GM23338 (cell line): ENCODE measurements at regions not wholly inside any gene's neighbourhood (a gene's known extent, or its start where the extent isn't known, plus 50 kb on each side); places are given as distances from the start of the nearest gene placed in this dataset.

Experiments used
- ATAC-seq: fragments of 200-7000 bp; cut with Tn5 transposase; 3 replicates; pipeline ENCODE4 v1.9.1; 2020
- DNase-seq: peaks from one replicate; pipeline ENCODE4 v3.0.0-alpha.2; 2015; ENCODE audit warnings: low spot score
- H2AFZ ChIP-seq: fragments of 200-600 bp; sonication (generic); 2 replicates; pipeline ENCODE4 v1.8.0; 2016; ENCODE audit warnings: antibody characterized with exemption, mild to moderate bottlenecking, moderate library complexity
- H3F3A ChIP-seq: fragments of 200-600 bp; sonication (generic); replicated peaks from 2 replicates; pipeline ENCODE4 v1.8.0; 2017; ENCODE audit warnings: antibody characterized with exemption, mixed run types, low read depth
- H3K27ac ChIP-seq: fragments of 200-600 bp; sonication (generic); 2 replicates; pipeline ENCODE4 v1.6.1; 2016; ENCODE audit warnings: low read depth
- H3K27me3 ChIP-seq: fragments of 200-600 bp; sonication (generic); 2 replicates; pipeline ENCODE4 v1.8.0; 2016; ENCODE audit warnings: mild to moderate bottlenecking, mixed run types, moderate library complexity; ENCODE audit not compliant: insufficient read depth
- H3K36me3 ChIP-seq: fragments of 200-600 bp; sonication (generic); 2 replicates; pipeline ENCODE4 v1.8.0; 2016; ENCODE audit warnings: mild to moderate bottlenecking; ENCODE audit not compliant: insufficient read depth
- H3K4me1 ChIP-seq: fragments of 200-600 bp; sonication (generic); 2 replicates; pipeline ENCODE4 v1.8.0; 2016; ENCODE audit warnings: mild to moderate bottlenecking, moderate library complexity; ENCODE audit not compliant: insufficient read depth
- H3K4me2 ChIP-seq: fragments of 200-600 bp; sonication (generic); 2 replicates; pipeline ENCODE4 v1.7.1; 2017; ENCODE audit warnings: mixed run types
- H3K4me3 ChIP-seq: fragments of 200-600 bp; sonication (generic); 2 replicates; pipeline ENCODE4 v1.6.1; 2016; ENCODE audit warnings: mixed run types
- H3K79me2 ChIP-seq: fragments of 200-600 bp; sonication (generic); replicated peaks from 2 replicates; pipeline ENCODE4 v1.8.0; 2017; ENCODE audit warnings: mild to moderate bottlenecking; ENCODE audit not compliant: insufficient read depth
- H3K9me2 ChIP-seq: fragments of 200-600 bp; sonication (generic); 2 replicates; pipeline ENCODE4 v1.8.0; 2017; ENCODE audit not compliant: insufficient read depth
- H4K20me1 ChIP-seq: fragments of 200-600 bp; sonication (generic); replicated peaks from 2 replicates; pipeline ENCODE4 v1.8.0; 2017; ENCODE audit warnings: mild to moderate bottlenecking; ENCODE audit not compliant: insufficient read depth
- H3K27ac Mint-ChIP-seq: 2 replicates; pipeline ENCODE4 v1.8.0; 2020; ENCODE audit warnings: inconsistent platforms, mild to moderate bottlenecking, moderate library complexity, mixed read lengths
- H3K27me3 Mint-ChIP-seq: 3 replicates; pipeline ENCODE4 v1.8.0; 2022; ENCODE audit warnings: low read depth, mild to moderate bottlenecking, moderate library complexity, mixed read lengths, inconsistent platforms; ENCODE audit not compliant: insufficient read depth, poor library complexity
- H3K36me3 Mint-ChIP-seq: 3 replicates; pipeline ENCODE4 v1.8.0; 2021; ENCODE audit warnings: low read depth, mild to moderate bottlenecking, inconsistent platforms, moderate library complexity, mixed read lengths
- H3K4me1 Mint-ChIP-seq: 3 replicates; pipeline ENCODE4 v1.8.0; 2020; ENCODE audit warnings: mild to moderate bottlenecking, inconsistent platforms, mixed read lengths
- H3K4me3 Mint-ChIP-seq: 3 replicates; pipeline ENCODE4 v1.8.0; 2021; ENCODE audit warnings: moderate library complexity, mild to moderate bottlenecking, inconsistent platforms, mixed read lengths
- H3K9me3 Mint-ChIP-seq: 3 replicates; pipeline ENCODE4 v1.8.0; 2020; ENCODE audit warnings: moderate library complexity, mild to moderate bottlenecking, inconsistent platforms, mixed read lengths
- CREB1 ChIP-seq: fragments of 250-450 bp; sonication (Bioruptor Pico); IDR thresholded peaks from 2 replicates; pipeline ENCODE4 v1.5.0; 2020; ENCODE audit warnings: low read depth, mild to moderate bottlenecking, moderate library complexity
- EZH2 ChIP-seq: fragments of 200-600 bp; sonication (generic); IDR thresholded peaks from one replicate; pipeline ENCODE4 v1.8.0; 2017; ENCODE audit warnings: antibody characterized with exemption, mild to moderate bottlenecking, low read depth; ENCODE audit not compliant: unreplicated experiment
- JUNB ChIP-seq: IDR thresholded peaks from one replicate; pipeline ENCODE4 v1.6.1; 2016; ENCODE audit warnings: antibody characterized with exemption; ENCODE audit not compliant: unreplicated experiment
- POLR2AphosphoS5 ChIP-seq: IDR thresholded peaks from 2 replicates; pipeline ENCODE4 v1.6.1; 2016; ENCODE audit warnings: antibody characterized with exemption, low read depth
- STAT1 ChIP-seq: IDR thresholded peaks from one replicate; pipeline ENCODE4 v1.6.1; 2016; ENCODE audit warnings: antibody characterized with exemption; ENCODE audit not compliant: unreplicated experiment
- ZNF114 ChIP-seq: fragments of 250-450 bp; sonication (Bioruptor Pico); IDR thresholded peaks from 2 replicates; pipeline ENCODE4 v1.5.0; 2020; ENCODE audit warnings: mild to moderate bottlenecking, moderate library complexity
- ZNF331 ChIP-seq: fragments of 250-450 bp; sonication (Bioruptor Pico); IDR thresholded peaks from 2 replicates; pipeline ENCODE4 v1.5.0; 2020; ENCODE audit warnings: low read depth, mild to moderate bottlenecking, moderate library complexity
- TF ChIP-seq, protein P1 (sequence below): IDR thresholded peaks from one replicate; pipeline ENCODE4 v1.6.1; 2018; ENCODE audit warnings: antibody characterized with exemption; ENCODE audit not compliant: unreplicated experiment
- TF ChIP-seq, protein P2 (sequence below): fragments of 250-450 bp; sonication (Bioruptor Pico); IDR thresholded peaks from 2 replicates; pipeline ENCODE4 v1.5.0; 2020; ENCODE audit warnings: mild to moderate bottlenecking, moderate library complexity

DNA sequence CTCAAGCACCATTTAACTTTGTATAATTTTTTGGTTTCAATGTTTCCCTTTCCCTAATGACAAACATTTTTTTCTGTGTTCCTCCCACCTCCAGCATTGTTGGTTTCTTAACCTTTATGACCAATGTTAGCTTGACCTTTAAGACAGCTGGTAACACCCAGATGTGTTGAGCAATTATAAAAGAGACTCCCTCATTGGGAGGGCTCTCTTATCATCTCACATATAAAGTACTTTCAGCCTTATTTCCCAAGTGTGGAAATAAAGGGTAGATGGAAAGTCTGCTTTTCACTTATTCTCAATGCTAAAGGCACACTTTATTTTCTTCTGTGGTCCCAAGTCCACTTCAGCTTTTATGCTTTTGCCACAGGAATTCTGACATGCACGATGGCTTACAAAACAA is 1420.4 kb downstream of the RAPGEF2 start:
- peaks cover 5% of the 10 kb centered on the region; the same call in 1 of the 2 replicates for H3K9me2 ChIP-seq
- no peaks in the 10 kb centered on the region for H4K20me1 ChIP-seq
- Mint-ChIP-seq H3K4me3 (no peak overlapping the region), H3K27me3 (peaks cover 2% of the 10 kb centered on the region), H3K36me3 (no peaks in the 10 kb centered on the region; the same call in 2 of the 3 replicates), H3K4me1 (no peaks in the 10 kb centered on the region), H3K9me3 (peaks cover 4% of the 10 kb centered on the region; the same call in 1 of the 3 replicates), H3K27ac (no peak overlapping the region)
- ATAC-seq: no peak
- H2AFZ ChIP-seq: no peak overlapping the region
- H3K79me2 ChIP-seq: no peaks in the 10 kb centered on the region
- no peak overlapping the region for H3K27ac ChIP-seq
- DNase-seq: no peak
- H3K27me3 ChIP-seq: no peaks in the 10 kb centered on the region
- no peak overlapping the region for H3K4me3 ChIP-seq
- no peaks in the 10 kb centered on the region for H3F3A ChIP-seq
- no peaks in the 10 kb centered on the region for H3K4me1 ChIP-seq
- TF ChIP-seq POLR2AphosphoS5 (no peak), CREB1 (CRISPR knock-in tag) (no peak)
- H3K4me2 ChIP-seq: no peak overlapping the region
- H3K36me3 ChIP-seq: no peaks in the 10 kb centered on the region

DNA sequence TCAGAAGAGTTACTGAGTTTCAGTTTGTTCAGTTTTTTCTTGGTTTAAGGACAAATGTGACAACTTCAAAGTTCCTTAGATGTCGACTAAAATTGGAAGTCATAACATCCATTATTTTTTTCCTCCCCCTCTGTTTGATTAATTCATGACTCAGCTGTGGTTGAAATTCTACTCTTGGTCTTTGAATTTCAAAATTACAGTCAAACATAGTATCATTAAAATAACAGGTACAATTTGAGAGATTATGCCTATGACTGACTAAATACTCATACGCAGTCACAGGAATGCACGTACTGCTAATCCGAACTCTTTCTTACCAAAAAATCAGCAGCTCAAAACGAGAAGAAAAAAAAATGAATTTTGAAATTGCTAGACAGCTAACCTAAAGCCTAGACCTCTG is 1434.8 kb downstream of the RAPGEF2 start:
- H3K36me3 Mint-ChIP-seq: 0 out of 3 replicates have a peak, but pooled peaks cover 3% of the 10 kb centered on the region
- Histone ChIP-seq H3F3A (no peaks in the 10 kb centered on the region), H3K9me2 (no peaks in the 10 kb centered on the region), H3K4me3 (no peak overlapping the region), H3K36me3 (no peaks in the 10 kb centered on the region), H3K4me1 (no peaks in the 10 kb centered on the region), H4K20me1 (no peaks in the 10 kb centered on the region), H3K27ac (no peak overlapping the region), H3K4me2 (no peak overlapping the region), H3K27me3 (no peaks in the 10 kb centered on the region), H3K79me2 (no peaks in the 10 kb centered on the region), H2AFZ (no peak overlapping the region)
- no peak overlapping the region for H3K27ac Mint-ChIP-seq
- no peak for ATAC-seq
- no peaks in the 10 kb centered on the region for H3K4me1 Mint-ChIP-seq
- H3K27me3 Mint-ChIP-seq: no peaks in the 10 kb centered on the region
- DNase-seq: no peak
- no peak overlapping the region for H3K4me3 Mint-ChIP-seq
- no peaks in the 10 kb centered on the region; the same call in none of the 3 replicates for H3K9me3 Mint-ChIP-seq
- TF ChIP-seq ZNF114 (no peak), POLR2AphosphoS5 (no peak), EZH2 (no peak), CREB1 (CRISPR knock-in tag) (no peak), ZNF331 (CRISPR knock-in tag) (no peak), JUNB (no peak), STAT1 (no peak)
- TF ChIP-seq, protein P1, sequence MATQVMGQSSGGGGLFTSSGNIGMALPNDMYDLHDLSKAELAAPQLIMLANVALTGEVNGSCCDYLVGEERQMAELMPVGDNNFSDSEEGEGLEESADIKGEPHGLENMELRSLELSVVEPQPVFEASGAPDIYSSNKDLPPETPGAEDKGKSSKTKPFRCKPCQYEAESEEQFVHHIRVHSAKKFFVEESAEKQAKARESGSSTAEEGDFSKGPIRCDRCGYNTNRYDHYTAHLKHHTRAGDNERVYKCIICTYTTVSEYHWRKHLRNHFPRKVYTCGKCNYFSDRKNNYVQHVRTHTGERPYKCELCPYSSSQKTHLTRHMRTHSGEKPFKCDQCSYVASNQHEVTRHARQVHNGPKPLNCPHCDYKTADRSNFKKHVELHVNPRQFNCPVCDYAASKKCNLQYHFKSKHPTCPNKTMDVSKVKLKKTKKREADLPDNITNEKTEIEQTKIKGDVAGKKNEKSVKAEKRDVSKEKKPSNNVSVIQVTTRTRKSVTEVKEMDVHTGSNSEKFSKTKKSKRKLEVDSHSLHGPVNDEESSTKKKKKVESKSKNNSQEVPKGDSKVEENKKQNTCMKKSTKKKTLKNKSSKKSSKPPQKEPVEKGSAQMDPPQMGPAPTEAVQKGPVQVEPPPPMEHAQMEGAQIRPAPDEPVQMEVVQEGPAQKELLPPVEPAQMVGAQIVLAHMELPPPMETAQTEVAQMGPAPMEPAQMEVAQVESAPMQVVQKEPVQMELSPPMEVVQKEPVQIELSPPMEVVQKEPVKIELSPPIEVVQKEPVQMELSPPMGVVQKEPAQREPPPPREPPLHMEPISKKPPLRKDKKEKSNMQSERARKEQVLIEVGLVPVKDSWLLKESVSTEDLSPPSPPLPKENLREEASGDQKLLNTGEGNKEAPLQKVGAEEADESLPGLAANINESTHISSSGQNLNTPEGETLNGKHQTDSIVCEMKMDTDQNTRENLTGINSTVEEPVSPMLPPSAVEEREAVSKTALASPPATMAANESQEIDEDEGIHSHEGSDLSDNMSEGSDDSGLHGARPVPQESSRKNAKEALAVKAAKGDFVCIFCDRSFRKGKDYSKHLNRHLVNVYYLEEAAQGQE: no peak

DNA sequence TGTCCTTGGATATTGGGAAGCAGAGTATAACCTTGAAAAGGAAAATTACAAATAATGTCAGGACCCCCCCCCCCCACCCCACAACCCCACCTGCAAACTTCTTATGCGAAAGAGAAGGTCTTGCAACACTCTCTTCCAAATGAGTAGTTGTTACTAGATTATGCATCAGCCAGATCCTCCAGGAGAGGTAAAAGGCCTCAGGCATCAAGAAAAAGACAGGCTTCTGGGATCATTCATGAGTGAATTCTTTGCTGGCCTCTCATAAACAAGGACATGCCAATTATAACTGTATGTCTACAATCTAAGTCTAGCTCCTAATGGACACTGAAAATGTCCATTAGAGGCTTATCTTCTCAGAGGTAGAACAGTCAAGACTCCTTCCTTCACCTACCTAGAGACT is 1443.3 kb downstream of the RAPGEF2 start:
- no peaks in the 10 kb centered on the region for H3K36me3 ChIP-seq
- DNase-seq: no peak
- Mint-ChIP-seq H3K4me1 (no peaks in the 10 kb centered on the region), H3K27me3 (no peaks in the 10 kb centered on the region), H3K9me3 (peaks cover 28% of the 10 kb centered on the region), H3K27ac (no peak overlapping the region), H3K36me3 (peaks cover 15% of the 10 kb centered on the region; the same call in 2 of the 3 replicates), H3K4me3 (no peak overlapping the region)
- H3K27me3 ChIP-seq: no peaks in the 10 kb centered on the region
- H4K20me1 ChIP-seq: no peaks in the 10 kb centered on the region
- no peaks in the 10 kb centered on the region for H3K9me2 ChIP-seq
- no peaks in the 10 kb centered on the region for H3K4me1 ChIP-seq
- H3K79me2 ChIP-seq: no peaks in the 10 kb centered on the region
- no peak overlapping the region for H3K4me2 ChIP-seq
- H3F3A ChIP-seq: no peaks in the 10 kb centered on the region
- no peak for ATAC-seq
- no peak overlapping the region for H3K27ac ChIP-seq
- H2AFZ ChIP-seq: no peak overlapping the region
- no peak overlapping the region for H3K4me3 ChIP-seq
- TF ChIP-seq, protein P2, sequence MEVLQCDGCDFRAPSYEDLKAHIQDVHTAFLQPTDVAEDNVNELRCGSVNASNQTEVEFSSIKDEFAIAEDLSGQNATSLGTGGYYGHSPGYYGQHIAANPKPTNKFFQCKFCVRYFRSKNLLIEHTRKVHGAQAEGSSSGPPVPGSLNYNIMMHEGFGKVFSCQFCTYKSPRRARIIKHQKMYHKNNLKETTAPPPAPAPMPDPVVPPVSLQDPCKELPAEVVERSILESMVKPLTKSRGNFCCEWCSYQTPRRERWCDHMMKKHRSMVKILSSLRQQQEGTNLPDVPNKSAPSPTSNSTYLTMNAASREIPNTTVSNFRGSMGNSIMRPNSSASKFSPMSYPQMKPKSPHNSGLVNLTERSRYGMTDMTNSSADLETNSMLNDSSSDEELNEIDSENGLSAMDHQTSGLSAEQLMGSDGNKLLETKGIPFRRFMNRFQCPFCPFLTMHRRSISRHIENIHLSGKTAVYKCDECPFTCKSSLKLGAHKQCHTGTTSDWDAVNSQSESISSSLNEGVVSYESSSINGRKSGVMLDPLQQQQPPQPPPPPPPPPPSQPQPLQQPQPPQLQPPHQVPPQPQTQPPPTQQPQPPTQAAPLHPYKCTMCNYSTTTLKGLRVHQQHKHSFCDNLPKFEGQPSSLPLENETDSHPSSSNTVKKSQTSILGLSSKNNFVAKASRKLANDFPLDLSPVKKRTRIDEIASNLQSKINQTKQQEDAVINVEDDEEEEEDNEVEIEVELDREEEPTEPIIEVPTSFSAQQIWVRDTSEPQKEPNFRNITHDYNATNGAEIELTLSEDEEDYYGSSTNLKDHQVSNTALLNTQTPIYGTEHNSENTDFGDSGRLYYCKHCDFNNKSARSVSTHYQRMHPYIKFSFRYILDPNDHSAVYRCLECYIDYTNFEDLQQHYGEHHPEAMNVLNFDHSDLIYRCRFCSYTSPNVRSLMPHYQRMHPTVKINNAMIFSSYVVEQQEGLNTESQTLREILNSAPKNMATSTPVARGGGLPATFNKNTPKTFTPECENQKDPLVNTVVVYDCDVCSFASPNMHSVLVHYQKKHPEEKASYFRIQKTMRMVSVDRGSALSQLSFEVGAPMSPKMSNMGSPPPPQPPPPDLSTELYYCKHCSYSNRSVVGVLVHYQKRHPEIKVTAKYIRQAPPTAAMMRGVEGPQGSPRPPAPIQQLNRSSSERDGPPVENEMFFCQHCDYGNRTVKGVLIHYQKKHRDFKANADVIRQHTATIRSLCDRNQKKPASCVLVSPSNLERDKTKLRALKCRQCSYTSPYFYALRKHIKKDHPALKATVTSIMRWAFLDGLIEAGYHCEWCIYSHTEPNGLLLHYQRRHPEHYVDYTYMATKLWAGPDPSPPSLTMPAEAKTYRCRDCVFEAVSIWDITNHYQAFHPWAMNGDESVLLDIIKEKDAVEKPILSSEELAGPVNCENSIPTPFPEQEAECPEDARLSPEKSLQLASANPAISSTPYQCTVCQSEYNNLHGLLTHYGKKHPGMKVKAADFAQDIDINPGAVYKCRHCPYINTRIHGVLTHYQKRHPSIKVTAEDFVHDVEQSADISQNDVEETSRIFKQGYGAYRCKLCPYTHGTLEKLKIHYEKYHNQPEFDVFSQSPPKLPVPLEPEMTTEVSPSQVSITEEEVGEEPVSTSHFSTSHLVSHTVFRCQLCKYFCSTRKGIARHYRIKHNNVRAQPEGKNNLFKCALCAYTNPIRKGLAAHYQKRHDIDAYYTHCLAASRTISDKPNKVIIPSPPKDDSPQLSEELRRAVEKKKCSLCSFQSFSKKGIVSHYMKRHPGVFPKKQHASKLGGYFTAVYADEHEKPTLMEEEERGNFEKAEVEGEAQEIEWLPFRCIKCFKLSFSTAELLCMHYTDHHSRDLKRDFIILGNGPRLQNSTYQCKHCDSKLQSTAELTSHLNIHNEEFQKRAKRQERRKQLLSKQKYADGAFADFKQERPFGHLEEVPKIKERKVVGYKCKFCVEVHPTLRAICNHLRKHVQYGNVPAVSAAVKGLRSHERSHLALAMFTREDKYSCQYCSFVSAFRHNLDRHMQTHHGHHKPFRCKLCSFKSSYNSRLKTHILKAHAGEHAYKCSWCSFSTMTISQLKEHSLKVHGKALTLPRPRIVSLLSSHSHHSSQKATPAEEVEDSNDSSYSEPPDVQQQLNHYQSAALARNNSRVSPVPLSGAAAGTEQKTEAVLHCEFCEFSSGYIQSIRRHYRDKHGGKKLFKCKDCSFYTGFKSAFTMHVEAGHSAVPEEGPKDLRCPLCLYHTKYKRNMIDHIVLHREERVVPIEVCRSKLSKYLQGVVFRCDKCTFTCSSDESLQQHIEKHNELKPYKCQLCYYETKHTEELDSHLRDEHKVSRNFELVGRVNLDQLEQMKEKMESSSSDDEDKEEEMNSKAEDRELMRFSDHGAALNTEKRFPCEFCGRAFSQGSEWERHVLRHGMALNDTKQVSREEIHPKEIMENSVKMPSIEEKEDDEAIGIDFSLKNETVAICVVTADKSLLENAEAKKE (CRISPR knock-in tag): no peak
